ENCODE measurements at regions not wholly inside any gene's neighbourhood (a gene's known extent, or its start where the extent isn't known, plus 50 kb on each side); places are given as distances from the start of the nearest gene placed in this dataset.
"Not testable (repeated sequence)": the region's sequence is repeated elsewhere in the genome, so short reads cannot be mapped to it uniquely, and the experiment has no call there.

DNA sequence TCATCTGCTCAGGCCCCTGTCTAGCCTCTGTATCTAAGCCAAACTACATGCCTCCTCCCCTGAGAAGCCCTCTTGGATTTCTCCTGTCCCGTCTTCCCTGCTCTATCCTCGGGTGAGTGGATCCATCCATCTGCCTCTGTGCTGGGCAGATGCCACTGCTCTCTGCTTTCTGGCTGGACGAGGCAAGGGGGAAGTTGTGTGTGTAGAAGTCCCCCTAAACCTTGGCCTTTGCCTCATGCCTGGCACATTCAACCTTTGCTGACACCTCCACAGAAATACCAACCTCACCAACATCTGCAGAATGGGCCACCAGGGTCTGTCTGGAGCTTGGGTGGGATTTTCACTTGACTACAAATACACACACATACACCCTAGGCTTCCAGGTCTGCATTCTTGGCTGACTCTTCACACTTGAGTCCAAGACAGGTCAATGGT lies 176.2 kb upstream of the TPTE start:
- H3K9me3 ChIP-seq (ENCODE audit: control insufficient read depth, insufficient read depth, low read length), result peaks cover 17% of the 10 kb centered on the region
- H3K36me3 ChIP-seq (ENCODE audit: control insufficient read depth, insufficient read depth, low read length), result not testable (repeated sequence)

DNA sequence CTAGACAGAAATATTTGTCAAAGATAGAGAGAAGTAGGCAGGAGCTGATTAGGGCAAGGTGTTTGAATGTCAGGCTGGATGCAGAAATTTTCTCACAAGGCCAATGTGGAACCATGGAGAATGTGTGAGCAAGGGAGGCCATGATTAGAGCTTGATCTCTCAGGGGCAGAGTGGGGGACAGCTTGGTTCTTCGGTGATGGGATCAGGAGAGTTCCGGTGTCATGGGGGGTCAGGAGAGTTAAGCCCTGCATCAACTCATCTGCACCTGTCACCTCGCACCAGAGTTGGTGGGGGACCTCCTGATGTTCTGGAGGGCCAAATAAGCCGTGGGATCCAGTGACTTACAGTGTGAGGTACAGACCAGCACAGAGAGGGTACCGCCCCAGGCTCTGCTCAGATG lies 175.1 kb upstream of the TPTE start:
- not testable (repeated sequence) for H3K4me1 ChIP-seq (ENCODE audit: control insufficient read depth, insufficient read depth, low read length); DNase-seq (ENCODE audit: low read depth in 4 of 6, low spot score in 6 of 6); H3K36me3 ChIP-seq (ENCODE audit: control insufficient read depth, insufficient read depth, low read length); H3K4me3 ChIP-seq (ENCODE audit: low read depth, low read length); H3K27ac ChIP-seq (ENCODE audit: low read depth, low read length); H3K27me3 ChIP-seq (ENCODE audit: control insufficient read depth, insufficient read depth, low read length)
- WGBS (ENCODE audit: insufficient coverage), result 68% methylated on average over 2 of the region's 5 CpGs
- H3K9me3 ChIP-seq (ENCODE audit: control insufficient read depth, insufficient read depth, low read length), result peaks cover 17% of the 10 kb centered on the region

More for the DNA sequence above, 176.2 kb upstream of the TPTE start:
- DNase-seq (ENCODE audit: low read depth in 4 of 6, low spot score in 6 of 6); H3K27me3 ChIP-seq (ENCODE audit: control insufficient read depth, insufficient read depth, low read length); H3K4me3 ChIP-seq (ENCODE audit: low read depth, low read length); H3K4me1 ChIP-seq (ENCODE audit: control insufficient read depth, insufficient read depth, low read length); H3K27ac ChIP-seq (ENCODE audit: low read depth, low read length): not testable (repeated sequence)
- 31% methylated on average over 2 of the region's 3 CpGs for WGBS (ENCODE audit: insufficient coverage)

DNA sequence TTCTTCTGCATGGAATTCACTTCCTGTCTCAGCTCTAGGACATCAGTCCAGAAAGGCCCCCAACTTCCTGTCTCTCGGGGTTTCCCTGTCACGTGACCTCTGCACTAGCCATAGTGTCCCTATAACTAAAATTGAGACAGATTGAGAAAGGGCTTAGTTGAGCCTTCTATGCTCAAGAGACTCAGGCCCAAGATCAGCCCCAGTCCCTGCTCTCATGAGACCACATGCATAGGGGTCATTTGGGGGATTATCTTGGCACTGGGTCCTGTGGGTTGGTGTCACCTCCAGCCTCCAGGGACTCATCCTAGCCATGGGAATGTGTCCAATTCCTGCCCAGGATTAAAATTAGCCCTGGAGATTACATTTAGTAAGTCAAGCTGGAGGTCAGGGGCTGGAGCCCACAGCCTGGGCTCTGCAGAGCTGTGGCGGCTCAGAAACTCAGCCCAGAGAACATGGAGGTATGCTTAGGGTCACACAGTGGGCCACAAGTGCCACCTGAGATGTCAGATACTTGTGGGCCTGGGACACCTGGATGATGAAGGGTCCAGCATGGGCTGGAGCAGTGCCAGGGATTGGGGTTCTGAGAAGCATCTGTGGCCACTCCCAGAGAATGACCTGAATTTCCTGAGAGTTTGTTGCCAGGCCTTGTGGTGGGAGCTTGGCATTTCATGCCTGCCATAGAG lies 174.3 kb upstream of the TPTE start:
- H3K9me3 ChIP-seq (ENCODE audit: control insufficient read depth, insufficient read depth, low read length), result peaks cover 17% of the 10 kb centered on the region
- not testable (repeated sequence) for H3K27me3 ChIP-seq (ENCODE audit: control insufficient read depth, insufficient read depth, low read length)

DNA sequence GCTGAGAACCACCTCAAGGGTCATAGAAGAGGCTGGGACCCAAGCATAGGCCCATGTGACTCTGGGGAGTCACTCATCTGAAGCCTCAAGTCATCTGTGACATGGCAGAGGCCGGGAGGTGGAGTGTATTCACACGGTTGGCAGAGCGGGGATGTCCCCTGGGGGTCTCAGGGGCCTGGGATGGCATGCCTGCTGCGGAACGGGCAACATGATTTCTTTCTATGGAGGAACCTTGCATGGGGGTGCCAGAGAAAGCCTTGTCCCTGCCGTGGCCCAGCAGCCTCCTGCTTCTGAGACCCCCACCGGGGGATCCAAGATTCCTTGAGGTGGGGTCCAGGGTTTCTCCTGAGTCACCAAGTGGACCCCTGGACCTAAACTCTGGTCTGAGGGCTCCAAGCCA lies 173.7 kb upstream of the TPTE start:
- not testable (repeated sequence) for H3K4me1 ChIP-seq (ENCODE audit: control insufficient read depth, insufficient read depth, low read length); H3K27ac ChIP-seq (ENCODE audit: low read depth, low read length); H3K27me3 ChIP-seq (ENCODE audit: control insufficient read depth, insufficient read depth, low read length); H3K4me3 ChIP-seq (ENCODE audit: low read depth, low read length); H3K36me3 ChIP-seq (ENCODE audit: control insufficient read depth, insufficient read depth, low read length); DNase-seq (ENCODE audit: low read depth in 4 of 6, low spot score in 6 of 6)
- WGBS (ENCODE audit: insufficient coverage), result 62% methylated on average over 7 of the region's 7 CpGs
- peaks cover 16% of the 10 kb centered on the region for H3K9me3 ChIP-seq (ENCODE audit: control insufficient read depth, insufficient read depth, low read length)

More for the DNA sequence above, 174.3 kb upstream of the TPTE start:
- WGBS (ENCODE audit: insufficient coverage), result 74% methylated on average over 3 of the region's 3 CpGs
- H3K36me3 ChIP-seq (ENCODE audit: control insufficient read depth, insufficient read depth, low read length); H3K4me1 ChIP-seq (ENCODE audit: control insufficient read depth, insufficient read depth, low read length); H3K4me3 ChIP-seq (ENCODE audit: low read depth, low read length); H3K27ac ChIP-seq (ENCODE audit: low read depth, low read length); DNase-seq (ENCODE audit: low read depth in 4 of 6, low spot score in 6 of 6): not testable (repeated sequence)

DNA sequence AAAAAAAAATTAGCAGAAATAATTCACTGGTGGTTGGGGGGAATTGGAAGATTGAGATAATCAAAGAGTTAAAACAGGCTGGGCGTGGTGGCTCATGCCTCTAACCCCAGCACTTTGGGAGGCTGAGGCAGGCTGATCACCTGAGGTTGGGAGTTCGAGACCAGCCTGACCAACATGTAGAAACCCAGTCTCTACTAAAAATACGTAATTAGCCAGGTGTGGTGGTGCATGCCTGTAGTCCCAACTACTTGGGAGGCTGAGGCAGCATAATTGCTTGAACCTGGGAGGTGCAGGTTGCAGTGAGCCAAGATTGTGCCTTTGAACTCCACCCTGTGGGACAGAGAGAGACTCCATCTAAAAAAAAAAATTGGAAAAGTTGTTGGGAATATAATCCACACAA lies 173.2 kb upstream of the TPTE start:
- not testable (repeated sequence) for H3K27me3 ChIP-seq (ENCODE audit: control insufficient read depth, insufficient read depth, low read length); H3K27ac ChIP-seq (ENCODE audit: low read depth, low read length); H3K4me3 ChIP-seq (ENCODE audit: low read depth, low read length); H3K36me3 ChIP-seq (ENCODE audit: control insufficient read depth, insufficient read depth, low read length); H3K4me1 ChIP-seq (ENCODE audit: control insufficient read depth, insufficient read depth, low read length); DNase-seq (ENCODE audit: low read depth in 4 of 6, low spot score in 6 of 6)
- 32% methylated on average over 3 of the region's 3 CpGs for WGBS (ENCODE audit: insufficient coverage)
- H3K9me3 ChIP-seq (ENCODE audit: control insufficient read depth, insufficient read depth, low read length), result peaks cover 16% of the 10 kb centered on the region

DNA sequence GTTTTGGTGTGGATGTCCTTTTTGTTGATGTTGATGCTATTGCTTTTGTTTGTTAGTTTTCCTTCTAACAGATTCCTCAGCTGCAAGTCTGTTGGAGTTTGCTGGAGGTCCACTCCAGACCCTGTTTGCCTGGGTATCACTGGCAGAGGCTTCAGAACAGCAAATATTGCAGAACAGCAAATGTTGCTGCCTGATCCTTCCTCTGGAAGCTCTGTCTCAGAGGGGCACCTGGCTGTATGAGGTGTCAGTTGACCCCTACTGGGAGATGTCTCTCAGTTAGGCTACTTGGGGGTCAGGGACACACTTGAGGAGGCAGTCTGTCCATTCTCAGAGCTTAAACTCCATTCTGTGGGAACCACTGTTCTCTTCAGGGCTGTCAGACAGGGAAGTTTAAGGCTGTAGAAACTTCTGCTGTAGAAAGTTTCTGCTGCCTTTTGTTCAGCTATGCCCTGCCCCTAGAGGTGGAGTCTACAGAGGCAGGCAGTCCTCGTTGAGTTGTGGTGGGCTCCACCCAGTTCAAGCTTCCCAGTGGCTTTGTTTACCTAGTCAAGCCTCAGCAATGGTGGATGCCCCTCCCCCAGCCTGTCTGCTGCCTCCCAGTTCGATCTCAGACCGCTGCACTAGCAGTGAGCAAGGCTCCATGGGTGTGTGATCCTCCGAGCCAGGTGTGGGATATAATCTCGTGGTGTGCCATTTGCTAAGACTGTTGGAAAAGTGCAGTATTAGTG lies 166.4 kb upstream of the TPTE start:
- H3K4me1 ChIP-seq (ENCODE audit: control insufficient read depth, insufficient read depth, low read length), result not testable (repeated sequence)
- 43% methylated on average over 4 of the region's 5 CpGs for WGBS (ENCODE audit: insufficient coverage)

DNA sequence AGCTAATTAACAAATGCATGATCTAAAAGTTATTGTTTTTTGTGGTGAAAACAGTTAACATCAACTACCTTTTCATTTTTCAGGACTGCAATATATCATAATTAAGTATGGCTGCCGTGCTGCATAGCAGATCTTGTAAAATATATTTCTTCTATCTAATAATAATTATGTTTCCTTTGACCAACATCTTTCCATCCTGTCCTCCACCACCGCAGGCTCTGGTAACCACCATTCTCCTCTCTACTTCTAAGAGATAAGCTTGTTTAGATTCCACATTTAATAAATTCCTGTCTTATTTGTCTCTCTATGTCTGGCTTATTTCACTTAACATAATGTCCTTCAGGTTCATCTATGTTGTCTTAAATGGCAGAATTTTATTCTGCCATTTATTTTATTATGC lies 162.3 kb upstream of the TPTE start:
- H3K4me3 ChIP-seq (ENCODE audit: low read depth, low read length); DNase-seq (ENCODE audit: low read depth in 4 of 6, low spot score in 6 of 6); H3K36me3 ChIP-seq (ENCODE audit: control insufficient read depth, insufficient read depth, low read length); H3K27ac ChIP-seq (ENCODE audit: low read depth, low read length); H3K9me3 ChIP-seq (ENCODE audit: control insufficient read depth, insufficient read depth, low read length); H3K27me3 ChIP-seq (ENCODE audit: control insufficient read depth, insufficient read depth, low read length); H3K4me1 ChIP-seq (ENCODE audit: control insufficient read depth, insufficient read depth, low read length): not testable (repeated sequence)
- WGBS (ENCODE audit: insufficient coverage), result 33% methylated on average over 1 of the region's 2 CpGs

More for the DNA sequence above, 166.4 kb upstream of the TPTE start:
- not testable (repeated sequence) for H3K9me3 ChIP-seq (ENCODE audit: control insufficient read depth, insufficient read depth, low read length); DNase-seq (ENCODE audit: low read depth in 4 of 6, low spot score in 6 of 6); H3K36me3 ChIP-seq (ENCODE audit: control insufficient read depth, insufficient read depth, low read length); H3K4me3 ChIP-seq (ENCODE audit: low read depth, low read length); H3K27ac ChIP-seq (ENCODE audit: low read depth, low read length); H3K27me3 ChIP-seq (ENCODE audit: control insufficient read depth, insufficient read depth, low read length)

DNA sequence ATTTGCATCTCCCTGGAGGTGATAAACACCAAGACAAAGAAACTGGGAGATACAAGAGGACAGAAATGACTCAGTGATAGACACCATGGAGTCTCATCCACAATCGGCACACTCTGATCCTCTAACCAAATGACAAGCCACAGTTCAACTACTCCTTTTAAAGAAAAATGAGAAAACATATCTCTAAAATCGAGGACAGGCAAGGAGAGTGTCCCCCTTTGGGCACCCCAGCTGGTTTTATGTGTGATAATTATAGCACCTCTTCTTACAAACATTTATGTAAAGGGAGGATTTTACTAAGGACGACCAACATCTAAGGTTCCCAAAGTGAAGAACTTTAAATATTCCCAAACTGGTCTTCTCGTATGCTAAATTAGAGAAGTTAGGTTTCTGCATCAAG lies 161.5 kb upstream of the TPTE start:
- DNase-seq (ENCODE audit: low read depth in 4 of 6, low spot score in 6 of 6); H3K9me3 ChIP-seq (ENCODE audit: control insufficient read depth, insufficient read depth, low read length); H3K36me3 ChIP-seq (ENCODE audit: control insufficient read depth, insufficient read depth, low read length); H3K27me3 ChIP-seq (ENCODE audit: control insufficient read depth, insufficient read depth, low read length); H3K27ac ChIP-seq (ENCODE audit: low read depth, low read length); H3K4me1 ChIP-seq (ENCODE audit: control insufficient read depth, insufficient read depth, low read length); H3K4me3 ChIP-seq (ENCODE audit: low read depth, low read length): not testable (repeated sequence)
- 51% methylated on average over 2 of the region's 4 CpGs for WGBS (ENCODE audit: insufficient coverage)

DNA sequence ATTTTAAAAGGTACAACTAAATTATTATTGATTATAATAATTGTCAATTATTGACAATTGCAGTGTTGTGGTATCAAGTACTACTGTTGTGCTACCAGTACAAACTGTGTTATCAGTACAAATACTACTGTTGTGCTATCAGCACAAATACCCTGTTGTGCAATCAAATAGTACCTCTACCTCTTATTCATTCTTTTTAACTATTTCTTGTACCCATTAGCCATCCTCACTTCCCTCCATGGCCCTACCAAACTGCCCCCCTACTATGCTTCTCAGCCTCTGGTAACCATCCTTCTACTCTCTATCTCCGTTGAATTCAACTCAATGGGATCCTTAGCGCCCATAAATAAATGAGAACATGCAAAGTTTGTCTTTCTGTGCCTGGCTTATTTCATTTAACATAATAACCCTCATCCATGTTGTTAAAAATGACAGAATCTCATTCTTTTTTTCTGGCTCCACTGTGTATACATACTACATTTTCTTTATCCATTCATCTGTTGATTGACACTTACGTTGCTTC lies 160.1 kb upstream of the TPTE start:
- not testable (repeated sequence) for H3K36me3 ChIP-seq (ENCODE audit: control insufficient read depth, insufficient read depth, low read length); DNase-seq (ENCODE audit: low read depth in 4 of 6, low spot score in 6 of 6); H3K9me3 ChIP-seq (ENCODE audit: control insufficient read depth, insufficient read depth, low read length); H3K27ac ChIP-seq (ENCODE audit: low read depth, low read length); H3K4me1 ChIP-seq (ENCODE audit: control insufficient read depth, insufficient read depth, low read length); H3K27me3 ChIP-seq (ENCODE audit: control insufficient read depth, insufficient read depth, low read length); H3K4me3 ChIP-seq (ENCODE audit: low read depth, low read length)
- WGBS (ENCODE audit: insufficient coverage), result no CpG with 5 or more reads among the region's 3 CpGs

DNA sequence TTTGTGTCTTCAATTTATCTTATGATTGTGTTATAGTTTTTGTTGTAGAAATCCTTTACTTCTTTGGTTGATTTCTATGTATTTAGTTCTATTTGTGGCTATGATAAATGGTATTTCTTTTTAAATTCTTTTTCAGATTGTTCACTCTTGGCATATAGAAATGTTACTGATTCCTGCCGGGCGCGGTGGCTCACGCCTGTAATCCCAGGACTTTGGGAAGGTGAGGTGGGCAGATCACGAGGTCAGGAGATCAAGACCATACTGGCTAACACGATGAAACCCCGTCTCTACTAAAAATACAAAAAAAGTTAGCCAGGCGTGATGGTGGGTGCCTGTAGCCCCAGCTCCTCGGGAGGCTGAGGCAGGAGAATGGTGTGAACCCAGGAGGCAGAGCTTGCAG lies 158.6 kb upstream of the TPTE start:
- not testable (repeated sequence) for DNase-seq (ENCODE audit: low read depth in 4 of 6, low spot score in 6 of 6)

More for the DNA sequence above, 158.6 kb upstream of the TPTE start:
- H3K36me3 ChIP-seq (ENCODE audit: control insufficient read depth, insufficient read depth, low read length); H3K4me3 ChIP-seq (ENCODE audit: low read depth, low read length); H3K9me3 ChIP-seq (ENCODE audit: control insufficient read depth, insufficient read depth, low read length); H3K4me1 ChIP-seq (ENCODE audit: control insufficient read depth, insufficient read depth, low read length); H3K27me3 ChIP-seq (ENCODE audit: control insufficient read depth, insufficient read depth, low read length); H3K27ac ChIP-seq (ENCODE audit: low read depth, low read length): not testable (repeated sequence)
- 50% methylated on average over 7 of the region's 9 CpGs for WGBS (ENCODE audit: insufficient coverage)
